DMS53 treated with DMSO at 0.1 percent for 48 hours (cell line): ENCODE measurements at regions not wholly inside any gene's neighbourhood (a gene's known extent, or its start where the extent isn't known, plus 50 kb on each side); places are given as distances from the start of the nearest gene placed in this dataset.
A peak's percentile ranks its signal among the peaks of the same experiment; 100 is the strongest.

ENCODE experiments used
- DNase-seq: peaks from one replicate; lab custom pipeline; 2025; ENCODE audit not compliant: unreplicated experiment; lab: John Stamatoyannopoulos, UW

GRCh38 chr6:132972254-132972653 lies 157.9 kb downstream of the RPS12 start:
- no peak for DNase-seq

- DNase-seq, result no peak
Measured at GRCh38 chr6:132972971-132973370, 158.6 kb downstream of the RPS12 start.

GRCh38 chr6:132973514-132973993 lies 159.2 kb downstream of the RPS12 start:
- DNase-seq, result no peak

GRCh38 chr6:132974122-132974521 lies 159.8 kb downstream of the RPS12 start:
- no peak for DNase-seq

- DNase-seq, result no peak
Measured at GRCh38 chr6:132977413-132977812, 163.0 kb downstream of the RPS12 start.

GRCh38 chr6:132978685-132979084 lies 164.3 kb downstream of the RPS12 start:
- DNase-seq, result no peak

DNA sequence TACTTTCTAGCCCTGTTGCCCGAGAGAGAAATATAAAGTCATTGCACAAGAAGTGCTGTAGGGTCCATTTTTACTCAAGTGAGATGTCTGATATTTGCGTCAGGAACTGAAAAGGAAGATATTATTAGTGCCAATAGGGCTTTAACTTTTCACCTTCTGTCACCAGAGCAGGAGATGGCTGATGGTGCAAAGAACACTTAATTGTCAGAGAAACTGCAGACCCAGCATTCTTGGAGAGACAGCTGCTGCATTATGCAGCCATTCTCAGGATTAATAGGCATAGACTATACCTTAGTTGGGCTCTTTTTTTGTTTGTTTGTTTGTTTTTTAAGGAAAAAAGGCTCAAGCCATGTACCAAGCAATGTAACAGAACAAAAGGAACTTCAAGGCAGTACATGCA lies 179.4 kb downstream of the RPS12 start:
- DNase-seq, result no peak

DNA sequence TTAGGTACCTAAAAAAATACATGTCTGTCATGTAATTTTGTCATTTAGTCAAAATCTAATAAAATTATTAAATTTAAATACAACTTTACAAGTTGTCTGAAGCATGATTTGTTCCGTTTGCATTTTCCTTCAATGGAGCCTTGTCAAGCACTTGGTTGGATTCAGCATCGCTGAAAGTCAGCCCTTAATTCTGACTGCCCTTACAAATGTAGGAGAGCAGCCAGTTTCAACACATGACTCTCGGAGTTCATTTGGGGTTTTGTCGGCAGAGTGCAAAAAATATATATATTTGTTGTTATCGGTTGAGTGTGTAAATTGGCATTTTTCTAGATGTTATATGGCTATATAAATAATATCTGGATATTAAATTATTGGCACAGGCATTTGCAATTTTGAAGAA lies 180.6 kb downstream of the RPS12 start:
- DNase-seq, result no peak

GRCh38 chr6:132995432-132995831 lies 181.1 kb downstream of the RPS12 start:
- DNase-seq, result no peak

- DNase-seq, result no peak
Measured at GRCh38 chr6:132998418-132998817, 184.0 kb downstream of the RPS12 start.

GRCh38 chr6:133001040-133001565 lies 186.7 kb downstream of the RPS12 start:
- no peak for DNase-seq

DNA sequence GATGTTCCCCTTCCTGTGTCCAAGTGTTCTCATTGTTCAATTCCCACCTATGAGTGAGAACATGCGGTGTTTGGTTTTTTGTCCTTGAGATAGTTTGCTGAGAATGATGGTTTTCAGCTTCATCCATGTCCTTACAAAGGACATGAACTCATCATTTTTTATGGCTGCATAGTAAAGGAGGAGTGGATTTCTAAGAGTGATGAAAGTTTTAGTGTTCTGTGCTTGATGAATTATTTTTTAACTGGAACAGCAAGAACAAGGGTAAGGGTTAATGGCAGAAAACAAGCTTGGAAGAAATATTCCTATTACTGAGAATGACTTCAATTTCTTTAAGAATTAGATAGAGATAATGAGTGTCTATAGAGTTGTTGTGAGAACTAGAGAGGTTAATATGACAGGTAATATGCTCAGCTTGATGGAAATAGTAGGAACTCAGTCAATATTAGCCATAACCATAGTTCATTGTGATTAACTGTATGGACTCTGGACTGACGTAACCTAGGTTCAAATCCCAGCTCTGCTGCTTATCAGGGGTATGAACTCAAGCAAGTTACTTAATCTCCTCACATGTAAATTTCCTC lies 190.0 kb downstream of the RPS12 start:
- no peak for DNase-seq

GRCh38 chr6:133012774-133013173 lies 198.4 kb downstream of the RPS12 start:
- DNase-seq, result no peak

GRCh38 chr6:133016631-133017030 lies 202.3 kb downstream of the RPS12 start:
- no peak for DNase-seq

- DNase-seq, result no peak
Measured at GRCh38 chr6:133017581-133017980, 203.2 kb downstream of the RPS12 start.

DNA sequence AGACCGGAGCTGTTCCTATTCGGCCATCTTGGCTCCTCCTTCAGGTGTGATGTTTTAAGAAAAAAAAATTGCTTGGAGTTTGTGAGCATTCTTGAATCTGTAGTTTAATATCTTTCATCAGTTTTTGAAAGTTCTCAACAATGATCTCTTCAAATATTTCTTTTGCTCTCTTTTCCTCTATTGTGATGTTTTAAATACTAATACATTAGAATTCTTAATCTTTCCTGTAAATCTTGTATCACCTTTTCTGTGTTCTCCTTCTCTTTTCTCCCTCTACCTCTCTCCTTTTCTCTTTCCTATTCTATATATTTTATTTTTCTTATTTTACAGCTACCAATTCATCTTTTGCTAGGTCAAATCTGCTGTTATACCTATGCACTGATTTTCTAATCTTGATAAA lies 212.3 kb downstream of the RPS12 start:
- DNase-seq, result no peak

DNA sequence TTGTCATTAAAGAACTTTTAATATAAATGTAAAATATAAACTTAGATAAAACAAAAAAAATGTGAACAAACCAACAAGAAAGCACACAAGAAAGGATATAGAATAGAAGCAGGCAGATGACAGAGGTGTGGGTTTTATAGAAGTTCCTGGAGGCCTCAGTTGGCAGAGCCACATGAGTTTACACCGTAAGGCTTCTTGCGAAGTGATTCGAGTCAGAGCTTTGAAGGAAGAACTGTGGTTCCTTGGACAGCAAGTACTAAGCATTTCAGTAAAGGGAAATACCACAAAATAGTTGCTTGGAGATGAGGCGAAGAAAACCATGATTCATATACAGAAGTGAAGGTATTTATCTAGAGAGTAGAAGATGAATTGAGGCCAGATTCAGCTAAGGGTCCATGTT lies 207.9 kb upstream of the EYA4 start:
- no peak for DNase-seq

DNA sequence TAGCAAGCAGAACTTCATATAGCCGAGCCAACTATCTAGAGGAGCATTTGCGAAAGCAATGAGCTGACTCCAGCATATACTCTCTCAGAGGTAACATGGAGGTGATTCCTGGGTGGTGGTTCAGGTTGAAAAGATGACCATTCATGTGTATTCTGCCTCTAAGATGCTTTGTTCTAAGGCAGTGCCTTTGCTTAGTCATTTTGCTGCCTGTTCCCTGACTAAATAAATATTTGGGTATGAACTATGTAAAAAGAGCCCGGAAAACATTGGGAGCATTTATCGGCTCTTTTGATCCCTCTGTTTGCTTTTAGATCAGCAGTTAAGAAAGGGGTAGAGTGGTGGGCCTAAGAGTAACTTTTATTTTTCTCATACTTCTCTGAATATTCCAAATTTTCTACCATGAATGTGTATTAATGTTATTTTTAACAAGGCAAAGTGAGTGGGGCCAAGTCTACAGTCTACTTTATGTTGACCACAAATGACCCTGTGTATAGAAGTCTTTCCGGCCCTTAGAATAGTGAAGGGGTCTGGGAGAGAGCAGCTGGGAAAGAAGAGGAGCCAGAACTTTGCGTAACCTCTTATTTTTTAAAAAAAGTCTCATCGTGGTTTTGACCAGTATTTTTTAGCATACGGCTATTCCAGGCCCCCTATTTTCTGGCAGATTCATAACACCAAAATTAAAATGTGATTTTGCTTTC lies 206.5 kb upstream of the EYA4 start:
- peak; percentile 64 for DNase-seq

DNA sequence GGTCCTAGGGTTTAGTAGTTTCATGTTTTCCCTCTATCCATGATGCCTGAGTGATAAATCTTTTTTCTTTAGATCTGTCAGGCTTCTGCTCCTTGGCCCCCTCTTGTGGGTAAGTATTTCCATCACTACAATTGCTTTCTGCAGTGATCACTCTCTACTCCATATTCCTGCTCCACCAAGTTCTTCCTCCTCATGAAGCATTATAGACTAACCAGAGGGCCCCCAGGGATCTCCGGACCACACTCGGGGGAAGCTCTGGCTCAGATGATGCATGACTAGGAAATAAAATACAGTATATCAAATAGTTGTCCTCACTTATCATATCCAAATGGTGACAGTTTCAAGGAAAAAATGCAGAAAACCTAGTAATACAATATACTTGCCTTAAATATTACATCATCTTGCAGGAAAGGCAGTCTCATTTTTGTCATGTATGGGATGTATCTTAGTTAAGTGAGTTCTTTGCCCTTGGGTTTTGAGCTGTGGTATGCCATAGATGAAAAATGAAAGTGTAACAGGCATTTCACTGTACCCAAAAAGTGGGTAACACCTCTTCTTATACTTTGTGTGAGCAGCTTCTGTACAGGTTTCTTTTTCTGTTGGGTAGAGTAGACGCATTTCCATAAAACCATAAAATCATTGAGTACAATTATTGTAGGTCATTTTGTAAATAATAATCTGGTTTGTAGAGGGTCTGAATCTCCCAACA lies 200.9 kb upstream of the EYA4 start:
- no peak for DNase-seq

DNA sequence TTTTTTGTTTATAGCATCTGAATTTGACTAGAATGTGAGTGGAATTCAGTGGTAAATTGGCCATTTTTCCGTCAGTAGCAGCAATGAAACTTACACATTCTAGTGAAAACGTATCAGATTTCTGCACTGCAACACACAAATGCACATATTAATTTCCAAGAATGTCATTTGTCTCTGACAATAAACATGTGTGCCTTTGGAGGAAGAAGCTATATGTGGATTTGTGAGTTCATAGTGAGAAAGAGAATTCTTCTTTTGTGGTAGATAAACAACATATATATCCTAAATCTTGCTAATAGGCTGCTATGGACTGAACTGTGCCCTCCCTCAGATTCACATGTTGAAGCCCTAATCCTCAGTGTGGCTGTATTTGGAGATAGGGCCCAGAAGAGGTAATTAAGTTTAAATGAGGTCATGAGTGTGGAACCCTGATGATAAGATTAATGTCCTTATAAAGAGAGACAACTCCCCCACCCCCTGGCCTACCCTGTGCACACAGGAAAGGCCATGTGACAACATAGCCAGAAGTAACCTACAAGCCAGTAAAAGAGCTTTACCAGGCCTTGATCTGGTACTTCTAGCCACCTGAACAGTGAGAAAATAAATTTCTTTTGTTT lies 200.2 kb upstream of the EYA4 start:
- DNase-seq, result no peak

DNA sequence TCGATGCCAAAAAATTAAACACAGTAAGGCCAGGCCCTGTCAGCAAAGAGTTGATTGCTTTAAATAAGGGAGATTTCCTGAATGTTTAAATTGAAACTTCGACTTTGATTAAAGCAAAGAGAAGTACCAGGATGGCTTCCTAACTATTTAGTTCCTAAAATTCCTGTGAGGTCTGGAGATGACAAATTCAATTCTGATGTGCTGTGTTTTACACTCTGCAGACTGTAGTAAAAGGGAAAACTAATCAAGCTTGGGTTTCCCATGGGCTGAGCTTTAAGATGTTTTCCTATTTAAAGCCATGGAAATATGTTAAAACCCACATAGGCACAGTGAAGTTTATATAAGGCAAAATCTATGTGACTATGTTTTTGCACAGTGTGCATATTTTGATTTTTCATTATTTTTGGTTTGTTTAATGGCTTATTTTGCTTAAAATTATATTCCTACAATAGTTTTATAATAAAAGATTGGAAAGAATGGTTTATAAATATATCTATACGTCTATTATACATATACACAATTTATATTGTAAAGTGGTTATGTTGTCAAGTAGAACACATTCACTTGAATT lies 198.5 kb upstream of the EYA4 start:
- no peak for DNase-seq
